Breast epithelium (tissue), 3 donors: ENCODE measurements at regions not wholly inside any gene's neighbourhood (a gene's known extent, or its start where the extent isn't known, plus 50 kb on each side); places are given as distances from the start of the nearest gene placed in this dataset.

Experiments used
- POLR2AphosphoS5 ChIP-seq, 3 donors: sonication (generic); formaldehyde crosslinking; IDR thresholded peaks; one replicate each; pipeline ENCODE4 v1.6.1; 2017; ENCODE audit warnings: antibody characterized with exemption in 3 of 3
- TF ChIP-seq, protein P1 (sequence below), 3 donors: fragments of 450-650 bp; IDR thresholded peaks; one replicate each; pipeline ENCODE4 v1.5.1; 2016 to 2017; ENCODE audit warnings: antibody characterized with exemption in 3 of 3, mild to moderate bottlenecking in 3 of 3, moderate library complexity in 3 of 3

DNA sequence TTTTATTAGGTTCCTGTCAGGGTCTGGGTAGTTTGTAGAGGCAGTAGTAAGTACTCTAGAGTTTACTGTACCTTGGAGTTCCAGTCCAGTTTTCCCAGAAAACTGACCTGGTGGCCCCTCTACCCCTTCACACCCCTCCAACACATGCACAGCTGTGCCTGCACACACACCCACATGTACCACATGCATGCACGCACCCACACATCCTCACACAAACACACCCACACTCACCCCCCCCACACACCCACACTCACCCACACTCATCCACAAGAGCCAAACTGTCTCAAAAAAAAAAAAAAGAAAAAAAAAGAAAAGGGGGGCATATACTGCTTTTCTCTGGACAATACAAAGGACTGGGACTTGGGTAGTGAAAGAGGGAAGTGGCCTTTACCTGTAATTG lies 570.5 kb downstream of the QKI start:
- TF ChIP-seq, protein P1, sequence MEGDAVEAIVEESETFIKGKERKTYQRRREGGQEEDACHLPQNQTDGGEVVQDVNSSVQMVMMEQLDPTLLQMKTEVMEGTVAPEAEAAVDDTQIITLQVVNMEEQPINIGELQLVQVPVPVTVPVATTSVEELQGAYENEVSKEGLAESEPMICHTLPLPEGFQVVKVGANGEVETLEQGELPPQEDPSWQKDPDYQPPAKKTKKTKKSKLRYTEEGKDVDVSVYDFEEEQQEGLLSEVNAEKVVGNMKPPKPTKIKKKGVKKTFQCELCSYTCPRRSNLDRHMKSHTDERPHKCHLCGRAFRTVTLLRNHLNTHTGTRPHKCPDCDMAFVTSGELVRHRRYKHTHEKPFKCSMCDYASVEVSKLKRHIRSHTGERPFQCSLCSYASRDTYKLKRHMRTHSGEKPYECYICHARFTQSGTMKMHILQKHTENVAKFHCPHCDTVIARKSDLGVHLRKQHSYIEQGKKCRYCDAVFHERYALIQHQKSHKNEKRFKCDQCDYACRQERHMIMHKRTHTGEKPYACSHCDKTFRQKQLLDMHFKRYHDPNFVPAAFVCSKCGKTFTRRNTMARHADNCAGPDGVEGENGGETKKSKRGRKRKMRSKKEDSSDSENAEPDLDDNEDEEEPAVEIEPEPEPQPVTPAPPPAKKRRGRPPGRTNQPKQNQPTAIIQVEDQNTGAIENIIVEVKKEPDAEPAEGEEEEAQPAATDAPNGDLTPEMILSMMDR (IDR thresholded peaks at IDR 0.05), result no peak
- TF ChIP-seq POLR2AphosphoS5 (IDR thresholded peaks at IDR 0.05), result no peak
